ENCODE measurements at regions not wholly inside any gene's neighbourhood (a gene's known extent, or its start where the extent isn't known, plus 50 kb on each side); places are given as distances from the start of the nearest gene placed in this dataset.

GRCh38 chr11:112751772-112752171 lies 209.4 kb upstream of the NCAM1 start:
- no peak for TF ChIP-seq POLR2A (IDR thresholded peaks at IDR 0.05)
- TF ChIP-seq, protein P1, sequence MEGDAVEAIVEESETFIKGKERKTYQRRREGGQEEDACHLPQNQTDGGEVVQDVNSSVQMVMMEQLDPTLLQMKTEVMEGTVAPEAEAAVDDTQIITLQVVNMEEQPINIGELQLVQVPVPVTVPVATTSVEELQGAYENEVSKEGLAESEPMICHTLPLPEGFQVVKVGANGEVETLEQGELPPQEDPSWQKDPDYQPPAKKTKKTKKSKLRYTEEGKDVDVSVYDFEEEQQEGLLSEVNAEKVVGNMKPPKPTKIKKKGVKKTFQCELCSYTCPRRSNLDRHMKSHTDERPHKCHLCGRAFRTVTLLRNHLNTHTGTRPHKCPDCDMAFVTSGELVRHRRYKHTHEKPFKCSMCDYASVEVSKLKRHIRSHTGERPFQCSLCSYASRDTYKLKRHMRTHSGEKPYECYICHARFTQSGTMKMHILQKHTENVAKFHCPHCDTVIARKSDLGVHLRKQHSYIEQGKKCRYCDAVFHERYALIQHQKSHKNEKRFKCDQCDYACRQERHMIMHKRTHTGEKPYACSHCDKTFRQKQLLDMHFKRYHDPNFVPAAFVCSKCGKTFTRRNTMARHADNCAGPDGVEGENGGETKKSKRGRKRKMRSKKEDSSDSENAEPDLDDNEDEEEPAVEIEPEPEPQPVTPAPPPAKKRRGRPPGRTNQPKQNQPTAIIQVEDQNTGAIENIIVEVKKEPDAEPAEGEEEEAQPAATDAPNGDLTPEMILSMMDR (IDR thresholded peaks at IDR 0.05): no peak
